AG09319 (cell line): ENCODE measurements at regions not wholly inside any gene's neighbourhood (a gene's known extent, or its start where the extent isn't known, plus 50 kb on each side); places are given as distances from the start of the nearest gene placed in this dataset.

ENCODE experiments used
- DNase-seq: peaks from one replicate; pipeline ENCODE4 v3.0.0-alpha.2; 2010; ENCODE audit warnings: low read depth; ENCODE audit errors: extremely low read depth
- CTCF ChIP-seq: IDR thresholded peaks from 2 replicates; pipeline ENCODE4 v1.5.1; 2011; ENCODE audit warnings: low read depth, mild to moderate bottlenecking, inconsistent platforms, low read length, moderate library complexity

GRCh38 chr13:53847502-53847901 lies 818.9 kb downstream of the OLFM4 start:
- TF ChIP-seq CTCF, result no peak
- DNase-seq, result no peak

DNA sequence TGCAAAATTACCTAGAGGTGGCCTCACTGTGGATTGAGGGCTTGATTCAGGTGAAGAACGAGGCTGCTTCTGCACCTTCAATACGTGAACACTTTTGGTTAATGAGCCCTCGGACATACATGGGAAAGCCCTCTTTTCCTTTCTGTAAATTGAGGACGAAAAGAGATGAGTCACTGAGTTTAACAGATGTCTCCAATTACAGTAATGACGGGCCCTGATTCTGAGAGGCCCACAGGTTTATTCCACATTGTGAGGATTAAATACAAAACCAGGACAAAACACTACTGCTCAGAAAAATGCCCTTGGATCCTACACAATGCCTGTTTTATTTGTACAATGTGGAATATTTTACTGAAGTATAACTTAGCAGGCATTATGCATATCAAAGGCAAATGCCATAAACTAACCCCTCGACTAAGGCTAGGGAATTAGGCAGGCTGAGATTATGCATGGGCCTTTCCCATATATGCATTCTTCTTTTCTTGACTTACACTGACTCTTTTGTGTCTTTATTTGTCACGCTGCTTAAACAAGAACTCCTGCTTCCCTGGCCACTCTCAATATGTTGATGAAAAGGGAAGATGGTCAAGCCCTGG lies 819.9 kb downstream of the OLFM4 start:
- no peak for DNase-seq
- no peak for TF ChIP-seq CTCF

DNA sequence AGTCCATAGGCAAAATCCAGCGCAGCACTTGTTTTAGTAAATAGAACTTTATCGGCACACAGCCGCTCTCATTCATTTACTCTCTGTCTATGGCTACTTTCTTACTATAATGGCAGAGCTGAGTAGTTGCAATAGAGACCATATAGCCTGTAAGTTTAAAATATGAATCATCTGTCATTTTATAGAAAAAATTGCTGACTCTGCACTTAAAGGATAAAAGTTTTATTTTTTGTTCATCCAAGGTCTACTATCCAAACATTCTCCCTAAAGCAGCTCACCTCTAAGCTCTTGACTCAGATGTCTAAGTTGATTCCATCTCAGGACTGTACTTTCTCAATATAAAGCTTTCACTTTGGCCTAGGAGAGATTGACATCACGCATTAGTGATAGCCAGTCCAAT lies 825.7 kb downstream of the OLFM4 start:
- TF ChIP-seq CTCF, result no peak
- DNase-seq, result no peak

GRCh38 chr13:53856573-53857195 lies 828.1 kb downstream of the OLFM4 start:
- DNase-seq, result no peak
- no peak for TF ChIP-seq CTCF

DNA sequence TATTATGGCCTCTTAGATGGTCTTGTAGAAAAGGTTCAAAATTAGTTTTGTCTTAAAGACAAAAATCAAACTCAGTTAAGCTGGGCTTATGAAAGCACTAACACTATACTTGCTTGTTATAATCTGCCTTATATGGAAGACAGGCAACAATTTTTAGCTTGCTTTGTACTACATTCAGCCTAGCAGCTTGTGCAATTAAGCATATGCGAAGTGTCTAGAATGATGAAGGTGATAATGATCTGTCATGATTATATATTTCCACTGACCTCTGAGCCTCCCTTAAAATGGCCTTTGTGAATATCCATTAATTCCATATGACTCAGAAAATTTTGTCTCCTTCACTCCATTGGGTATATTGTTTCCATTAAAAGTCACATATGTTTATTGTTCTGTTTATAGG lies 834.9 kb downstream of the OLFM4 start:
- TF ChIP-seq CTCF, result no peak
- DNase-seq, result no peak

GRCh38 chr13:53873558-53873957 lies 844.9 kb downstream of the OLFM4 start:
- no peak for DNase-seq
- TF ChIP-seq CTCF, result no peak

DNA sequence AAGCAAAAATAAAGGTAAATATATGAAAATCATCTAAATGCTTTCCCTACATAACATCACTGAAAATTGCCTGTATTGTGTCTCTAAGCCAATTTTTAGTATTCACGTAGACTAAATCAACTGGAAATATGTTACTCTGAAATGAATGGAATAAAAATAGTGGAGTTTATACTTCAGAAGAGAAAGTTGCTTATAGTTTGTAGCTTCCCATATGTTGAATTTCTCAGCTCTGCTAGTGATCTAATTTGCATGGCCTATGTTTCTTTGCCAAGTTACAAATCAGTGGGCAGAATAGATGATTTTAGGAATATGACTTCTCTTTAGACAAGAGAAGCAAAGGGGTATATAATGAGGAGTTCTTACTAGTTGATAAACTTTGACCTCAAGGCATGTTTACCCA lies 850.2 kb downstream of the OLFM4 start:
- TF ChIP-seq CTCF, result no peak
- DNase-seq, result no peak
